Activated naive CD8-positive, alpha-beta T cell treated with anti-CD3 and anti-CD28 coated beads for 36 hours (primary cell): ENCODE measurements at regions not wholly inside any gene's neighbourhood (a gene's known extent, or its start where the extent isn't known, plus 50 kb on each side); places are given as distances from the start of the nearest gene placed in this dataset.

Experiments used
- DNase-seq: peaks from one replicate; pipeline ENCODE4 v3.0.0; 2021
- H3K27ac Mint-ChIP-seq: one replicate; pipeline ENCODE4 v1.8.0; 2022; ENCODE audit warnings: mild to moderate bottlenecking, moderate library complexity, mixed read lengths
- H3K27me3 Mint-ChIP-seq: one replicate; pipeline ENCODE4 v1.8.0; 2022; ENCODE audit warnings: mild to moderate bottlenecking, mixed read lengths
- H3K36me3 Mint-ChIP-seq: one replicate; pipeline ENCODE4 v1.8.0; 2021; ENCODE audit warnings: mild to moderate bottlenecking, mixed read lengths
- H3K4me1 Mint-ChIP-seq: one replicate; pipeline ENCODE4 v1.8.0; 2021; ENCODE audit warnings: mixed read lengths
- H3K4me3 Mint-ChIP-seq: one replicate; pipeline ENCODE4 v1.8.0; 2022; ENCODE audit warnings: mild to moderate bottlenecking, moderate library complexity, mixed read lengths
- H3K9me3 Mint-ChIP-seq: one replicate; pipeline ENCODE4 v1.8.0; 2022; ENCODE audit warnings: mixed read lengths

GRCh38 chr15:60204131-60204885 is 193.5 kb downstream of the ANXA2 start:
- no peak overlapping the region for H3K27ac Mint-ChIP-seq
- H3K27me3 Mint-ChIP-seq = peaks cover 54% of the 10 kb centered on the region
- H3K4me3 Mint-ChIP-seq = no peak overlapping the region
- H3K9me3 Mint-ChIP-seq = no peaks in the 10 kb centered on the region
- no peaks in the 10 kb centered on the region for H3K36me3 Mint-ChIP-seq
- no peaks in the 10 kb centered on the region for H3K4me1 Mint-ChIP-seq
- DNase-seq = no peak

GRCh38 chr15:60208709-60209108 is 189.1 kb downstream of the ANXA2 start:
- DNase-seq = no peak
- no peaks in the 10 kb centered on the region for H3K9me3 Mint-ChIP-seq
- no peaks in the 10 kb centered on the region for H3K4me1 Mint-ChIP-seq
- H3K27ac Mint-ChIP-seq = no peak overlapping the region
- H3K27me3 Mint-ChIP-seq = peaks cover 52% of the 10 kb centered on the region
- H3K36me3 Mint-ChIP-seq = no peaks in the 10 kb centered on the region
- no peak overlapping the region for H3K4me3 Mint-ChIP-seq

- Mint-ChIP-seq H3K27me3 (peaks cover 20% of the 10 kb centered on the region), H3K27ac (no peak overlapping the region), H3K36me3 (no peaks in the 10 kb centered on the region), H3K4me3 (no peak overlapping the region), H3K4me1 (no peaks in the 10 kb centered on the region), H3K9me3 (no peaks in the 10 kb centered on the region)
- no peak for DNase-seq
Measured at GRCh38 chr15:60212536-60212935, 185.2 kb downstream of the ANXA2 start.

- Mint-ChIP-seq H3K36me3 (no peaks in the 10 kb centered on the region), H3K4me3 (no peak overlapping the region), H3K27ac (no peak overlapping the region), H3K9me3 (no peaks in the 10 kb centered on the region), H3K27me3 (peaks cover 16% of the 10 kb centered on the region), H3K4me1 (no peaks in the 10 kb centered on the region)
- no peak for DNase-seq
Measured at GRCh38 chr15:60213377-60214000, 184.3 kb downstream of the ANXA2 start.

- Mint-ChIP-seq H3K4me1 (no peaks in the 10 kb centered on the region), H3K9me3 (no peaks in the 10 kb centered on the region), H3K4me3 (no peak overlapping the region), H3K27ac (no peak overlapping the region), H3K36me3 (no peaks in the 10 kb centered on the region), H3K27me3 (peaks cover 13% of the 10 kb centered on the region)
- no peak for DNase-seq
Measured at GRCh38 chr15:60214201-60214600, 183.6 kb downstream of the ANXA2 start.

GRCh38 chr15:60215225-60215963 is 182.4 kb downstream of the ANXA2 start:
- no peak for DNase-seq
- Mint-ChIP-seq H3K27ac (no peak overlapping the region), H3K9me3 (no peaks in the 10 kb centered on the region), H3K4me3 (no peak overlapping the region), H3K36me3 (no peaks in the 10 kb centered on the region), H3K4me1 (no peaks in the 10 kb centered on the region), H3K27me3 (peaks cover 10% of the 10 kb centered on the region)

- Mint-ChIP-seq H3K4me3 (no peak overlapping the region), H3K4me1 (no peaks in the 10 kb centered on the region), H3K27ac (no peak overlapping the region), H3K9me3 (no peaks in the 10 kb centered on the region), H3K36me3 (no peaks in the 10 kb centered on the region), H3K27me3 (peaks cover 9% of the 10 kb centered on the region)
- DNase-seq = no peak
Measured at GRCh38 chr15:60217161-60217560, 180.6 kb downstream of the ANXA2 start.

- Mint-ChIP-seq H3K9me3 (no peaks in the 10 kb centered on the region), H3K4me3 (no peak overlapping the region), H3K36me3 (no peaks in the 10 kb centered on the region), H3K27me3 (no peaks in the 10 kb centered on the region), H3K4me1 (no peaks in the 10 kb centered on the region), H3K27ac (no peak overlapping the region)
- DNase-seq = no peak
Measured at GRCh38 chr15:60218256-60218655, 179.5 kb downstream of the ANXA2 start.

GRCh38 chr15:60219866-60220265 is 177.9 kb downstream of the ANXA2 start:
- DNase-seq = no peak
- Mint-ChIP-seq H3K27ac (no peak overlapping the region), H3K4me3 (no peak overlapping the region), H3K9me3 (no peaks in the 10 kb centered on the region), H3K36me3 (no peaks in the 10 kb centered on the region), H3K27me3 (no peaks in the 10 kb centered on the region), H3K4me1 (no peaks in the 10 kb centered on the region)

GRCh38 chr15:60221356-60221755 is 176.4 kb downstream of the ANXA2 start:
- no peaks in the 10 kb centered on the region for H3K36me3 Mint-ChIP-seq
- no peaks in the 10 kb centered on the region for H3K27me3 Mint-ChIP-seq
- DNase-seq = no peak
- no peak overlapping the region for H3K4me3 Mint-ChIP-seq
- H3K27ac Mint-ChIP-seq = no peak overlapping the region
- H3K9me3 Mint-ChIP-seq = no peaks in the 10 kb centered on the region
- H3K4me1 Mint-ChIP-seq = peaks cover 3% of the 10 kb centered on the region

- Mint-ChIP-seq H3K4me3 (no peak overlapping the region), H3K9me3 (no peaks in the 10 kb centered on the region), H3K27me3 (no peaks in the 10 kb centered on the region), H3K36me3 (no peaks in the 10 kb centered on the region), H3K27ac (no peak overlapping the region), H3K4me1 (peaks cover 3% of the 10 kb centered on the region)
- no peak for DNase-seq
Measured at GRCh38 chr15:60222404-60222803, 175.4 kb downstream of the ANXA2 start.

- Mint-ChIP-seq H3K27me3 (no peaks in the 10 kb centered on the region), H3K36me3 (no peaks in the 10 kb centered on the region), H3K4me3 (no peak overlapping the region), H3K9me3 (no peaks in the 10 kb centered on the region), H3K27ac (no peak overlapping the region), H3K4me1 (peaks cover 7% of the 10 kb centered on the region)
- no peak for DNase-seq
Measured at GRCh38 chr15:60223176-60223575, 174.6 kb downstream of the ANXA2 start.

GRCh38 chr15:60226924-60227323 is 170.9 kb downstream of the ANXA2 start:
- no peaks in the 10 kb centered on the region for H3K36me3 Mint-ChIP-seq
- no peak for DNase-seq
- peaks cover 3% of the 10 kb centered on the region for H3K27me3 Mint-ChIP-seq
- no peak overlapping the region for H3K4me3 Mint-ChIP-seq
- H3K27ac Mint-ChIP-seq = no peak overlapping the region
- H3K9me3 Mint-ChIP-seq = no peaks in the 10 kb centered on the region
- peaks cover 15% of the 10 kb centered on the region for H3K4me1 Mint-ChIP-seq

GRCh38 chr15:60228101-60228500 is 169.7 kb downstream of the ANXA2 start:
- H3K27ac Mint-ChIP-seq = no peak overlapping the region

GRCh38 chr15:60228619-60229018 is 169.2 kb downstream of the ANXA2 start:
- Mint-ChIP-seq H3K4me3 (no peak overlapping the region), H3K4me1 (peaks cover 15% of the 10 kb centered on the region), H3K27ac (peak overlapping the region; percentile 57), H3K36me3 (no peaks in the 10 kb centered on the region), H3K9me3 (no peaks in the 10 kb centered on the region), H3K27me3 (peaks cover 4% of the 10 kb centered on the region)
- no peak for DNase-seq

More at GRCh38 chr15:60228101-60228500, 169.7 kb downstream of the ANXA2 start:
- H3K4me3 Mint-ChIP-seq = no peak overlapping the region
- peaks cover 15% of the 10 kb centered on the region for H3K4me1 Mint-ChIP-seq
- no peak for DNase-seq
- H3K27me3 Mint-ChIP-seq = peaks cover 4% of the 10 kb centered on the region
- H3K36me3 Mint-ChIP-seq = no peaks in the 10 kb centered on the region
- no peaks in the 10 kb centered on the region for H3K9me3 Mint-ChIP-seq
